Cardiac fibroblast (primary cell): ENCODE measurements at regions not wholly inside any gene's neighbourhood (a gene's known extent, or its start where the extent isn't known, plus 50 kb on each side); places are given as distances from the start of the nearest gene placed in this dataset.

Experiments used
- DNase-seq, 2 donors: peaks; one replicate each; pipeline versions ENCODE4 v3.0.0 to v3.0.0-alpha.2; 2010; ENCODE audit warnings: low read depth in 2 of 2
- H3K4me3 ChIP-seq, 2 donors: replicated peaks in 1 of 2; 1 replicate in 1 of 2; 2 replicates in 1 of 2; pipeline ENCODE4 v1.5.1; 2011; ENCODE audit warnings: low read depth in 2 of 2, low read length in 2 of 2, mild to moderate bottlenecking in 2 of 2, moderate library complexity in 1 of 2
- CTCF ChIP-seq: IDR thresholded peaks from one replicate; pipeline ENCODE4 v1.5.1; 2011; ENCODE audit warnings: low read depth, mild to moderate bottlenecking, low read length, inconsistent platforms

- DNase-seq, result no peak
- no peak for TF ChIP-seq CTCF
- H3K4me3 ChIP-seq, result no peak overlapping the region
These were observed 67.9 kb upstream of the ALKAL2 start for GRCh38 chr2:355773-356172.

GRCh38 chr2:352696-353095, 64.8 kb upstream of the ALKAL2 start:
- TF ChIP-seq CTCF, result no peak
- H3K4me3 ChIP-seq, result no peak overlapping the region
- no peak for DNase-seq

- DNase-seq, result no peak
- no peak for TF ChIP-seq CTCF
- no peak overlapping the region for H3K4me3 ChIP-seq
These were observed 61.5 kb upstream of the ALKAL2 start for GRCh38 chr2:349390-349789.

GRCh38 chr2:348361-348916, 60.5 kb upstream of the ALKAL2 start:
- no peak overlapping the region for H3K4me3 ChIP-seq
- no peak for TF ChIP-seq CTCF
- DNase-seq, result peak; percentile 16 to 43

- no peak for TF ChIP-seq CTCF
- no peak for DNase-seq
- no peak overlapping the region for H3K4me3 ChIP-seq
These were observed 56.9 kb upstream of the ALKAL2 start for GRCh38 chr2:344811-345210.

- TF ChIP-seq CTCF, result no peak
- no peak for DNase-seq
- H3K4me3 ChIP-seq, result no peak overlapping the region
These were observed 55.5 kb upstream of the ALKAL2 start for GRCh38 chr2:343355-343754.

- no peak overlapping the region for H3K4me3 ChIP-seq
- no peak for TF ChIP-seq CTCF
- no peak for DNase-seq
These were observed 54.0 kb upstream of the ALKAL2 start for GRCh38 chr2:341912-342311.
